Osteocyte (in vitro differentiated cells): ENCODE measurements at regions not wholly inside any gene's neighbourhood (a gene's known extent, or its start where the extent isn't known, plus 50 kb on each side); places are given as distances from the start of the nearest gene placed in this dataset.

Experiments used
- DNase-seq: peaks from one replicate; pipeline ENCODE4 v3.0.0; 2021; ENCODE audit warnings: mixed read lengths; ENCODE audit not compliant: unreplicated experiment; ENCODE audit errors: extremely low spot score
- H3K27ac Mint-ChIP-seq: one replicate; pipeline ENCODE4 v1.8.0; 2021; ENCODE audit warnings: mild to moderate bottlenecking, mixed read lengths; ENCODE audit not compliant: unreplicated experiment
- H3K27me3 Mint-ChIP-seq: one replicate; pipeline ENCODE4 v1.8.0; 2021; ENCODE audit warnings: mixed read lengths; ENCODE audit not compliant: unreplicated experiment
- H3K36me3 Mint-ChIP-seq: one replicate; pipeline ENCODE4 v1.8.0; 2021; ENCODE audit warnings: mixed read lengths; ENCODE audit not compliant: unreplicated experiment
- H3K4me1 Mint-ChIP-seq: one replicate; pipeline ENCODE4 v1.8.0; 2021; ENCODE audit warnings: mixed read lengths; ENCODE audit not compliant: unreplicated experiment
- H3K4me3 Mint-ChIP-seq: one replicate; pipeline ENCODE4 v1.8.0; 2021; ENCODE audit warnings: mild to moderate bottlenecking, moderate library complexity, mixed read lengths; ENCODE audit not compliant: unreplicated experiment
- H3K9me3 Mint-ChIP-seq: one replicate; pipeline ENCODE4 v1.8.0; 2021; ENCODE audit warnings: mixed read lengths; ENCODE audit not compliant: unreplicated experiment
- CTCF ChIP-seq: fragments of 200-600 bp; sonication (generic); IDR thresholded peaks from 2 replicates; pipeline ENCODE4 v1.5.0; 2021; ENCODE audit warnings: antibody characterized with exemption, mild to moderate bottlenecking, moderate library complexity

- H3K27me3 Mint-ChIP-seq = no peaks in the 10 kb centered on the region
- H3K4me1 Mint-ChIP-seq = no peaks in the 10 kb centered on the region
Measured at GRCh38 chr19:31610018-31610417, 260.8 kb upstream of the TSHZ3 start.

GRCh38 chr19:31611046-31611877 is 262.0 kb upstream of the TSHZ3 start:
- H3K9me3 Mint-ChIP-seq = no peaks in the 10 kb centered on the region
- H3K27ac Mint-ChIP-seq = no peak overlapping the region
- no peak for DNase-seq
- no peaks in the 10 kb centered on the region for H3K4me1 Mint-ChIP-seq
- H3K36me3 Mint-ChIP-seq = no peaks in the 10 kb centered on the region
- H3K4me3 Mint-ChIP-seq = no peak overlapping the region
- H3K27me3 Mint-ChIP-seq = no peaks in the 10 kb centered on the region
- no peak for TF ChIP-seq CTCF

More at GRCh38 chr19:31610018-31610417, 260.8 kb upstream of the TSHZ3 start:
- Mint-ChIP-seq H3K9me3 (peaks cover 7% of the 10 kb centered on the region), H3K4me3 (no peak overlapping the region), H3K27ac (no peak overlapping the region), H3K36me3 (no peaks in the 10 kb centered on the region)
- DNase-seq = no peak
- TF ChIP-seq CTCF = no peak

GRCh38 chr19:31612873-31613272 is 263.6 kb upstream of the TSHZ3 start:
- Mint-ChIP-seq H3K27me3 (no peaks in the 10 kb centered on the region), H3K36me3 (no peaks in the 10 kb centered on the region), H3K9me3 (no peaks in the 10 kb centered on the region), H3K4me1 (no peaks in the 10 kb centered on the region), H3K27ac (no peak overlapping the region), H3K4me3 (no peak overlapping the region)
- no peak for TF ChIP-seq CTCF
- DNase-seq = no peak

- TF ChIP-seq CTCF = no peak
- no peak overlapping the region for H3K4me3 Mint-ChIP-seq
- no peaks in the 10 kb centered on the region for H3K27me3 Mint-ChIP-seq
- H3K4me1 Mint-ChIP-seq = no peaks in the 10 kb centered on the region
- H3K36me3 Mint-ChIP-seq = no peaks in the 10 kb centered on the region
- DNase-seq = no peak
- no peak overlapping the region for H3K27ac Mint-ChIP-seq
- H3K9me3 Mint-ChIP-seq = no peaks in the 10 kb centered on the region
Measured at GRCh38 chr19:31613683-31614219, 264.5 kb upstream of the TSHZ3 start.

GRCh38 chr19:31616031-31616430 is 266.8 kb upstream of the TSHZ3 start:
- Mint-ChIP-seq H3K4me1 (no peaks in the 10 kb centered on the region), H3K27me3 (no peaks in the 10 kb centered on the region), H3K36me3 (no peaks in the 10 kb centered on the region), H3K4me3 (no peak overlapping the region), H3K9me3 (peaks cover 2% of the 10 kb centered on the region), H3K27ac (no peak overlapping the region)
- TF ChIP-seq CTCF = no peak
- DNase-seq = no peak
